Activated T-cell treated with anti-CD3 and anti-CD28 coated beads, Interleukin-2, amount 50 U/mL, for 72 hours (primary cell): ENCODE measurements at regions not wholly inside any gene's neighbourhood (a gene's known extent, or its start where the extent isn't known, plus 50 kb on each side); places are given as distances from the start of the nearest gene placed in this dataset.

Source experiments
- ATAC-seq, 2 donors: fragments of 150-1000 bp; cut with Tn5 transposase; replicated peaks in 1 of 2; 2 replicates each; pipeline ENCODE4 v1.10.0; 2021; ENCODE audit warnings: moderate library complexity in 2 of 2, mild to moderate bottlenecking in 1 of 2
- DNase-seq, 2 donors: peaks; one replicate each; pipeline ENCODE4 v3.0.0; 2021 to 2022; ENCODE audit warnings: mixed read lengths in 1 of 2
- H3K27ac Mint-ChIP-seq: one replicate; pipeline ENCODE4 v1.8.0; 2022; ENCODE audit warnings: mild to moderate bottlenecking, moderate library complexity, mixed read lengths
- H3K27me3 Mint-ChIP-seq: one replicate; pipeline ENCODE4 v1.8.0; 2022; ENCODE audit warnings: low read depth, mixed read lengths
- H3K36me3 Mint-ChIP-seq, 2 donors: one replicate each; pipeline ENCODE4 v1.8.0; 2022; ENCODE audit warnings: mixed read lengths in 2 of 2, mild to moderate bottlenecking in 1 of 2; ENCODE audit not compliant: insufficient read depth in 2 of 2
- H3K4me1 Mint-ChIP-seq: one replicate; pipeline ENCODE4 v1.8.0; 2022; ENCODE audit warnings: low read depth, mixed read lengths
- H3K4me3 Mint-ChIP-seq, 2 donors: one replicate each; pipeline ENCODE4 v1.8.0; 2022; ENCODE audit warnings: mild to moderate bottlenecking in 2 of 2, mixed read lengths in 2 of 2, moderate library complexity in 2 of 2
- H3K9me3 Mint-ChIP-seq, 2 donors: one replicate each; pipeline ENCODE4 v1.8.0; 2022; ENCODE audit warnings: mixed read lengths in 2 of 2

DNA sequence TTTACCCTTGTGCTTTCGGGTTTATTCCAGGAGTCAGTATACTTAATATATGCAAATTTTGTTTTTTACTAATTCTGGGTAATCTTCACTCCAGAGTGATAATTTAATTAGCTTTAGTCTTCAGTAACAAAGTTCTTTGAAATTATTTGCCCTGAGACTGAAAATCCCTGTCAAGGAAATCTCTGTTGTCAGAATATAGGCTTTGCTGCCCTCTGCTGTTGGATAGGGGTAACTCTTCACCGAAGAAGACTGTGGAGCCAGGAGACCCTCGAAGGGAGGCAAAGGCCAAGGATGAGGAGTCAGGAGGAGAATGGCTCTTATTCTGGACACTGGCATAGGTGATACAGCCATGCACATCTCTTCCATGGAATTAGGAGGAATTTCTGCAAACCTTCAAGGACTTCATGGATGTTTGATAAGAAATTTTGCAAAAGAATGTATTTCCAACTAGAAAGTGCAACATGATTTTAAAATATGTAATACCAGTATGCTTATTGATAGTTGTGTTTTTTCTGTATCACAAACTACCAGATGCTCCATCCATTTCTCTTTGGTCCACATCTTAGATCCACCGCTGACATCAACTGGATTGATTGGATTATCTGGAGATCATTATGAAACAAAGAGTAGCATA, 182.3 kb downstream of the RDH14 start:
- Mint-ChIP-seq H3K36me3 (no peaks in the 10 kb centered on the region), H3K27me3 (peaks cover 10% of the 10 kb centered on the region), H3K27ac (no peak overlapping the region), H3K9me3 (no peaks in the 10 kb centered on the region), H3K4me1 (no peaks in the 10 kb centered on the region), H3K4me3 (no peak overlapping the region)
- peak in 1 of 2 donors; percentile 42 for ATAC-seq
- DNase-seq: peak; percentile 15 to 21

DNA sequence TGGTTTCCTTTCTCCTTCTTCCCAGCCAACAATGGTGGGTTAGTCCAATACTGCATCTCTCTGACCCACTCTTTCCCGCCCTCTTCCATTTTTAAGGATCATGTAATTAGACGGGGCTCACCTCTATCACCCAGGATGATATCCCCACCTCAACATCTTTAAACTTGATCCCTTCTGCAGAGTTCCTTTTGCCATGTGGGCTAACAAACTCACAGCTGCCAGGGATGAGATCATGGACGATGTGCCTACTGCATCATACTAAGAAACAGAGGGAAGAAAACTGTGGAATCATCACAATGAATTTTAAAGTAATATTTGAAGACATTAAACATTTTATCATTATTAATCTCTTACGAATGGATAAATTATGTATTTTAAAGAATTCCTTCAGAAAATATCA, 183.5 kb downstream of the RDH14 start:
- ATAC-seq (no peak), DNase-seq (no peak)
- H3K9me3 Mint-ChIP-seq: no peaks in the 10 kb centered on the region
- H3K27me3 Mint-ChIP-seq: peaks cover 11% of the 10 kb centered on the region
- H3K4me3 Mint-ChIP-seq: no peak overlapping the region
- no peaks in the 10 kb centered on the region for H3K4me1 Mint-ChIP-seq
- no peaks in the 10 kb centered on the region for H3K36me3 Mint-ChIP-seq
- no peak overlapping the region for H3K27ac Mint-ChIP-seq

DNA sequence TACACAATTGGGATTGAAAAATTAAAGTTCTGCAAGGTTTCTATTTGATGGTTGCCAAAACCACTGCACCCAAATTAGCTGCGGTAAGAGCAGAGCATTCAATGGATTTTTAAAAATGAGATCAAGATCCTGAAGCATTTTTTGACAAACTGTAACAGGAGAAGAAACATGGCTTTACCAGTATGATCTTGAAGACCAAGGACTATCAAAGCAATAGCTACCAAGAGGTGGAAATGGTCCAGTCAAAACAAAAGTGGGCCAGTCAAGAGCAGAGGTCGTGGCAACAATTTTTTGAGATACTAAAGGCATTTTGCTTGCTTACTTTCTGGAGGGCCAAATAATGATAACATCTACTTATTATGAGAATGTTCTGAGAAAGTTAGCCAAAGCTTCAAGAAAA, 186.8 kb downstream of the RDH14 start:
- H3K4me1 Mint-ChIP-seq: no peaks in the 10 kb centered on the region
- no peak overlapping the region for H3K4me3 Mint-ChIP-seq
- H3K9me3 Mint-ChIP-seq: no peaks in the 10 kb centered on the region
- H3K36me3 Mint-ChIP-seq: no peaks in the 10 kb centered on the region
- H3K27ac Mint-ChIP-seq: no peak overlapping the region
- no peak for DNase-seq
- peaks cover 11% of the 10 kb centered on the region for H3K27me3 Mint-ChIP-seq
- ATAC-seq: no peak

DNA sequence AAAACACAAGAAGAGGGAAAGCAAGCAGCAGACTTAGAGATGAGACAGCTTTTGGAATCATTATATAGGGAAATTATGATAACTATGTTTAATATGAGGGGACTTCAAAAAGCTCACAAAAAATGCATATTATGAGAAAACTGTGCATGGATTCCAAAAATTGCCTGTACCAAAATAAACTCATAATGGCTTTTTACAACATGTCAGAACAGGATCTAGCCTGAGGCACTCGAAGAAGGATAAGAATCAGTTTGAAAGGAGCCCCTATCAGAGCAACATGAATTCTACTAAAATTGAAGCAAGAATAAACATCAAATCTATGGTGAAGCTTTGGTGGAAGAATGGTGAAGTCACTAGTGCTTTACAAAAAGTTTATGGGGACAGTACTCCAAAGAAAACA, 187.4 kb downstream of the RDH14 start:
- Mint-ChIP-seq H3K27ac (no peak overlapping the region), H3K4me3 (no peak overlapping the region), H3K9me3 (no peaks in the 10 kb centered on the region), H3K27me3 (peaks cover 16% of the 10 kb centered on the region), H3K36me3 (no peaks in the 10 kb centered on the region), H3K4me1 (no peaks in the 10 kb centered on the region)
- DNase-seq: no peak
- ATAC-seq: no peak

DNA sequence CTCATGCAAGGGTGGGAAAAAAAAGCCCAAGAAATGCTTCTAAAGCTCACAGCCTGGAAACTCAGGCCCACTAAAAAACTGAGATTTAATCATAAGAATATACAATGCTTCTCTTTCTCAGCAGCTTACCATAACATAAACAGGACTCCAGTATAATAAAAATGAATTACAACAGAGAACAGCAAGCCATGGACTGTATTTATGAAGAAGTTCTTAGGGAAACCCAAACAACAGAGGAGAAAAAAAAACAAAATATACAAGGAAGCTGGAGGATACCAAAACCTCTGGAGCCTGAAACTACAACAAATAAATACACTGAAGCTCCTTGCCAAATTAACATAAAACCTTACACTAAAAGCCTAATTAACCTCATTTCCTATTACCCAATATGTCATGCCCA, 187.8 kb downstream of the RDH14 start:
- no peak overlapping the region for H3K4me3 Mint-ChIP-seq
- H3K36me3 Mint-ChIP-seq: no peaks in the 10 kb centered on the region
- ATAC-seq (no peak), DNase-seq (no peak)
- H3K9me3 Mint-ChIP-seq: no peaks in the 10 kb centered on the region
- H3K4me1 Mint-ChIP-seq: no peaks in the 10 kb centered on the region
- H3K27me3 Mint-ChIP-seq: peaks cover 16% of the 10 kb centered on the region
- no peak overlapping the region for H3K27ac Mint-ChIP-seq

DNA sequence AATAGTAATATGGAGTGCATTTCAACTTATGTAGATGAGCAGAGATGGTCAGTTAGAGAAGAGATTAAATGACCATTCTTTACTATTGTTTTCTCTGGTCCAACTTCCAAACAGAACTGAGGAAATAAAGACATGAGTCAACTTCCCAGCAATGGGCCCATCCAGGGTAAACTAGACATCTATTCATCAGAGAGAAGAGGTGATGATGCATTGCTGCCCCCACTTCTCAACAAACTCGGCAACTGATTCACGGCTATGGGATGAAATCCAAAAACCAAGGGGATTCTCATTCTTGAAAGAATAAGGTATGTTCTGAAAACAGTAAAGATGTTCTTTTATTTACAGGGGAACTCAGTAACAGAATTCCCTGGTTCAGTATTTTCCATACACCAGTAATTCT, 190.7 kb downstream of the RDH14 start:
- H3K27ac Mint-ChIP-seq: no peak overlapping the region
- H3K4me3 Mint-ChIP-seq: no peak overlapping the region
- H3K36me3 Mint-ChIP-seq: no peaks in the 10 kb centered on the region

DNA sequence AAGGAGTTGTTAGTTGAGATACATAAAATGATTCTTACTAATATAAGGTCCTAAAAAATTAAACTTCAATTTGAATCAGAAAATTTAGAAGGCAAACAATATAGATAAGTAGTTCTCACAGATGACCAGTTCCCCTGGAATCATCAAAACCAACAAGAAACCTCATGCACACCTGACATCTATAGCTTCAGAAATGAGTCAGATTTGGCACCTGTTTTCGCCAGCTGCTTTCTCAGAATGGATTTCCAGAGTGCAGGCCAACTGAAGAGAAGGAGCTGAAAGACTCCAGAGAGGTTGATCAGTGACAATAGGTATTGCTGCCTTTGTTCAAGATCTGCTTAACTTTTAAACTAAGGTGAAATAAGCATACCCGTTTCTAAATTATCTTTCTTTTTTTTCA, 192.4 kb downstream of the RDH14 start:
- DNase-seq (no peak), ATAC-seq (no peak)
- no peaks in the 10 kb centered on the region for H3K9me3 Mint-ChIP-seq
- H3K4me1 Mint-ChIP-seq: no peaks in the 10 kb centered on the region
- peaks cover 12% of the 10 kb centered on the region for H3K27me3 Mint-ChIP-seq
- H3K4me3 Mint-ChIP-seq: no peak overlapping the region
- no peak overlapping the region for H3K27ac Mint-ChIP-seq
- H3K36me3 Mint-ChIP-seq: no peaks in the 10 kb centered on the region

More for the DNA sequence above, 190.7 kb downstream of the RDH14 start:
- peaks cover 16% of the 10 kb centered on the region for H3K27me3 Mint-ChIP-seq
- no peak for DNase-seq
- no peaks in the 10 kb centered on the region for H3K9me3 Mint-ChIP-seq
- ATAC-seq: no peak
- no peaks in the 10 kb centered on the region for H3K4me1 Mint-ChIP-seq

DNA sequence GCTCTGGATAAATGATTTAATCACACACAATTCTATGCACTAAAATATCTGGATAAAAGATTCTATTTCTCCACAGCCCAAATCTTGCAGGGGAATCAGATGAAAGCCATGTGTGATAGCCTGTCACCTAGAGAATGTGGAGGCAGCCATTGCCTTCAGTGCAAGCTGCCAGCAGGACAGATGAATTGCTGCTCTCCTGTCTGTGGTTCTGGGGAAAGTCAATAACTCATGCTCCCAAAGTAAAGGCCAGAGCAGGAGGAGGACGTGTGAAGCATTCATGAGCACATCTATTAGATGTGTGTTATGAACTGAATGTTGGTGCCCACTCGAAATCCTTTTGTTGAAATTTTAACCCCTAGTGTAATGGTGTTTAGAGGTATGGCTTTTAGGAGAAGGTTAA, 195.1 kb downstream of the RDH14 start:
- no peaks in the 10 kb centered on the region for H3K9me3 Mint-ChIP-seq
- no peak for ATAC-seq
- peaks cover 6% of the 10 kb centered on the region for H3K27me3 Mint-ChIP-seq
- no peak overlapping the region for H3K4me3 Mint-ChIP-seq
- DNase-seq: no peak
- no peaks in the 10 kb centered on the region for H3K4me1 Mint-ChIP-seq
- H3K36me3 Mint-ChIP-seq: no peaks in the 10 kb centered on the region
- H3K27ac Mint-ChIP-seq: no peak overlapping the region

DNA sequence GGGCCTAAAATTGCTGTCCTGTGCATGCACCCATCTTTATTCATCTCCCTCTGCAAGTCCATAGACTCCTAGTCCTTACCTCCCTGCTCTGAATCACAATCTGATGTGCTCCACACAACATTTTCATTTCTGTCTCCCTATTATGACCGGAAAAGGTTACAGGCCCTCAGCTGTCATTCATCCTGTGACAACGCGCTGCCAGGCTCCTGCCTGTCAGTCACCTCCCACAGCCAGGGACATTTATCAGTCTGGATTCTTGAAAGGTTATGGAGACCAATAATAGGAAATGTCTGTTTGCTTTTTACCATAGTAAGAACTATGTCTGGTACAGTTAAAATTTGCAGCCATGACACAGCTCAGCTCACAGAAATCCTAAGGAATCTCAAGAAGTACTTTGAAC, 197.1 kb downstream of the RDH14 start:
- Mint-ChIP-seq H3K27ac (no peak overlapping the region), H3K4me1 (no peaks in the 10 kb centered on the region), H3K4me3 (no peak overlapping the region), H3K27me3 (peaks cover 3% of the 10 kb centered on the region), H3K36me3 (no peaks in the 10 kb centered on the region), H3K9me3 (no peaks in the 10 kb centered on the region)
- ATAC-seq (no peak), DNase-seq (no peak)

DNA sequence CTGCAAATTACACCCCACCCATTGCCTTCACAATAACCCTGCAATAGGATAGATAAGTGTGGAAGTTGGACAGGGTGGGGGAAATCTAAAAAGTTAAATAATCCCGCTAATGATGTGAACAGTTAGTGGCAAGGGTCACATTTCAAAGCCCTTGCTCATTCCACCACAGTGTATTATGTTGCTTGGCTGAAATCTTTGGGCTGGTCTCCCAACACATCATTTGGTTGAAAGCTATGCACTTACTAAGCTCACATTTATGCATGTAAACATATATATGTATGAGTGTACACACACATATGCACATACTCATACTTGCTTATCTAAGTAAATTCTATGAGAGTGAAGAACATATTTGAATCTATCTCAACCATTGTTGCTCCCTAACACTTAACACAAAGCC, 197.8 kb downstream of the RDH14 start:
- Mint-ChIP-seq H3K27ac (no peak overlapping the region), H3K36me3 (no peaks in the 10 kb centered on the region), H3K27me3 (no peaks in the 10 kb centered on the region), H3K4me3 (no peak overlapping the region), H3K9me3 (no peaks in the 10 kb centered on the region), H3K4me1 (no peaks in the 10 kb centered on the region)
- no peak for ATAC-seq
- DNase-seq: no peak

DNA sequence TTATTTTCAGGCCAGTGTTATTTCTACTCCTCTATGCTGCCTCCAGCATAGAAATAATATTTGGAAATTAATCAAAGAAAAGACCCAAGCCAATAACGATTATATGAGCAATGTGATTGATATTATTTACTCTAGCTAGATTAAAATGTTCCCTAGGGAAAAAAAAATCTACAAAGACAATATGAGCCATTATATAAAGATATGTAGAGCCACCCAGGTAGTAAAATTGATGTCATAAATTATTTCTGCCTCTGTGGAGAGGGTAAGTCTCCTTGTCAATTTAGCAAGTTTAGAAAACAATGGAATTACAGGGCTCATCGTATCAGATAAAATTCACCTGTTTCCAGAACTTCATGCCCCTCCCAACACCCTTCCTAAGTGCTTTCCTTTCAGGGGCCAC, 202.9 kb downstream of the RDH14 start:
- H3K4me1 Mint-ChIP-seq: no peaks in the 10 kb centered on the region
- no peak for DNase-seq
- no peaks in the 10 kb centered on the region for H3K36me3 Mint-ChIP-seq
- no peak overlapping the region for H3K4me3 Mint-ChIP-seq
- H3K27ac Mint-ChIP-seq: no peak overlapping the region
- no peaks in the 10 kb centered on the region for H3K27me3 Mint-ChIP-seq
- ATAC-seq: no peak
- H3K9me3 Mint-ChIP-seq: no peaks in the 10 kb centered on the region

DNA sequence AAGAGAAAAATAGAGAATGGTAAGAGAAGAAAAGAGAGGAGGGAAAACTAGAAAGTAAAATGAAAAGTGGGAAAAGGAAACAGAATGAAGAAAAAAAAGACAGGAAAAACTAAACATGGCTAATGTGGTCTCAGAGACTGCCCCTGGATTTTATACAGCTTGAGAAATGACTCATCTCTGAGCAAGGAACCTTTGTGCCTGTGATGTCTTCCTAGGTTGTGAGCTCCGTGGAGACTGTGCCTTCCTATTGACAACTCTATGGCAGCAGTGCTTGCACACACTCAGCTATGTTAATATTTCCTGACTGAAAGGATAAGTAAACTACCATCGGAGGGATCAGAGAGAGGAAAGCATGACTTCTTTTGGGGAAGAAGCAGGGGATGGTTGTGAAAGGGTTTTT, 203.8 kb downstream of the RDH14 start:
- no peaks in the 10 kb centered on the region for H3K9me3 Mint-ChIP-seq
- H3K4me3 Mint-ChIP-seq: no peak overlapping the region
- no peaks in the 10 kb centered on the region for H3K27me3 Mint-ChIP-seq
- H3K4me1 Mint-ChIP-seq: no peaks in the 10 kb centered on the region
- DNase-seq (no peak), ATAC-seq (no peak)
- H3K36me3 Mint-ChIP-seq: no peaks in the 10 kb centered on the region
- H3K27ac Mint-ChIP-seq: no peak overlapping the region

DNA sequence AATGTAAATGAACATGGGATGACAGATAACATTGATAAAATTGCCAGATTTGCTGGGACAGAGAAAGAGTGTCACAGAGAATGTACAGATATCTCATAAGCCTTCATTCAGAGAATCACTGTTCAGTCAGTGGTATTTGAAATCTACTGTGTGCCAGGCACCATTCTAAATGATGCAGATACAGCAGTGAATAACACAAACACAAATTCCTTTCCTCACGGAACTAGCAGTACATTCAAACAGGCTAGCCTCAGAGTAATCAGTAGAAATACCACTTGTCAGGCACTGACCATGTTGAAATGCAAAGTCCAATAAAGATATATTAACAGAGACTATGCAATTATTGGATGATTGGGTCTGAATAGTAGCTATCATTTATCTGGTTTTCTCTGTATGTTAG, 211.0 kb downstream of the RDH14 start:
- Mint-ChIP-seq H3K4me3 (no peak overlapping the region), H3K27me3 (no peaks in the 10 kb centered on the region), H3K36me3 (no peaks in the 10 kb centered on the region), H3K4me1 (no peaks in the 10 kb centered on the region), H3K27ac (no peak overlapping the region), H3K9me3 (peaks cover 3% of the 10 kb centered on the region in 2 donors)
- ATAC-seq: no peak
- no peak for DNase-seq

DNA sequence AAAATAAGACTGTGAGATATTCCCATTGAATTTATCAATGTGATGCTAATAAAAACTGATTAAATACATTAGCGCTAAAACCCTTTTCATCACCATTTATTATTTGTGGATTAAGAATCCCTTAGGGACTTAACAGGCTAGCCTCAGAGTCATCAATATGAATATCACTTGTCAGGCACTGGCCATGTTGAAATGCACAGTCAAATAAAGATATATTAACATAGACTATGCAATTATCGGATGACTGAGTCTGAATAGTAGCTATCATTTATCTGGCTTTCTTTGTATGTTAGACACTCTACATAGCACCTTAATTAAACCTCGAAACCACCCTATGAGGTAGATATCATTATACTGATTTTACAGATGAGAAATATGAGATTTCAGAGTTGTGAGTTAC, 213.6 kb downstream of the RDH14 start:
- Mint-ChIP-seq H3K27ac (no peak overlapping the region), H3K27me3 (no peaks in the 10 kb centered on the region), H3K4me3 (no peak overlapping the region), H3K4me1 (no peaks in the 10 kb centered on the region), H3K9me3 (peaks cover 3 to 5% of the 10 kb centered on the region in 2 donors), H3K36me3 (no peaks in the 10 kb centered on the region)
- no peak for DNase-seq
- ATAC-seq: no peak
